ENCODE measurements at regions not wholly inside any gene's neighbourhood (a gene's known extent, or its start where the extent isn't known, plus 50 kb on each side); places are given as distances from the start of the nearest gene placed in this dataset.
A peak's percentile ranks its signal among the peaks of the same experiment; 100 is the strongest.

- no peak for DNase-seq
- no peak for ATAC-seq
- intact Hi-C loops (cut with DNase I): no loop called here
These were observed 336.5 kb upstream of the ADGRL2 start for GRCh38 chr1:81463936-81464837.

GRCh38 chr1:81459043-81459442, 341.7 kb upstream of the ADGRL2 start:
- peak in 1 of 2 donors; percentile 53 for ATAC-seq
- intact Hi-C loops (cut with DNase I): no loop called here
- DNase-seq: no peak

DNA sequence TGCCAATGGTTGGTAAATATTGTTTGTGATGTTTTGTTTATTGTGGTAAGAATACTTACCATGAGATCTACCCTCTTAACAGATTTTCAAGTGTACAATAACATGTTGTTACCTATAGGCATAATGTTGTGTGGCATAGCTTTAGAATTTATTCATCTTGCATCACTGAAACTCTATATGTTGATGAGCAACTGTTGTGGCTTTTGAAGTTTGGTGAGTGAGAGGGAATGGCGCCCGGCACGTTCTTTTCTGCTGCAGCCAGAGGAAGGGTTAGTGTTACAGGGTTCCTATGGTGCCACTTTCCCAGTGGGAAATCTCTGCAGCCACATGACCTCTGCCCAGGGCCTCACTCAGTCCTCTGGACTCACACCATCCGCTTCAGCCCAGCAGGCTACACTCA, 342.5 kb upstream of the ADGRL2 start:
- DNase-seq: no peak
- ATAC-seq: no peak
- intact Hi-C loops (cut with DNase I): no loop called here

- no peak for DNase-seq
- intact Hi-C loops (cut with DNase I): no loop called here
- no peak for ATAC-seq
These were observed 345.3 kb upstream of the ADGRL2 start for GRCh38 chr1:81455481-81455880.

DNA sequence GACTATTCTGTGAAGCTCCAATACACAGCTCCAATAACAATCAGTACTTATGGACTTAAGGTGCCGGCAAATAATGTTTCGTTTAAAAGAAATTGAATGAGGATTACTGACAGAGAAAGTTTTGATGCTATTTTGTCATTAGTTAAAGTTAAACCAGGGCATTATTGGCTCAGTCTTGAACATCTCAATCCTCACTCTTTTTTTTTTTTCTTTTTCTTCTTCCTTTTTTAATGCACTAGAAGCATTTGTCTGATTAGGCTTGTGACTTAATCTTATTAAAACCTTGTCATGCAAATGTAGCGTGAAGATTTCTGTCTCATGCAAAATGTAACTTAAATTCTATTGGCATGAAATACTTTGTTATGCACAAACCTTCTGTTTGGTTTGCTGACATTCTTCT, 346.8 kb upstream of the ADGRL2 start:
- intact Hi-C loops (cut with DNase I): no loop called here
- no peak for DNase-seq
- no peak for ATAC-seq

DNA sequence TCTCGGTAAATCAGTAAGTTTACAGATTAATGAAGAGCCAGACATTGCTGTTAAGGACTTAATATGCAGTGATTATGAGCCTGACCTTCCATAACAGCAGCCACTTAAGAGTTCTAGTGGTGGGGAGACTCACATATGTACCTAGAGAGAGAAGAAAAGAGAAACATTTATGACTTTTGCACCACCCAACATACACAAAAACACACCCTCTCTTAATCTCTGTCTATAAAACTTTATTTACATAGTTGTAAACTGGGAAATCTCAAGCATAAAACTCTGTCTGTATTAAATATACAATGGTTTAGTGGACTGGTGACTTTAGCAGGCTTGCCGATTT, 347.4 kb upstream of the ADGRL2 start:
- intact Hi-C loops (cut with DNase I): no loop called here
- no peak for DNase-seq
- ATAC-seq: no peak

DNA sequence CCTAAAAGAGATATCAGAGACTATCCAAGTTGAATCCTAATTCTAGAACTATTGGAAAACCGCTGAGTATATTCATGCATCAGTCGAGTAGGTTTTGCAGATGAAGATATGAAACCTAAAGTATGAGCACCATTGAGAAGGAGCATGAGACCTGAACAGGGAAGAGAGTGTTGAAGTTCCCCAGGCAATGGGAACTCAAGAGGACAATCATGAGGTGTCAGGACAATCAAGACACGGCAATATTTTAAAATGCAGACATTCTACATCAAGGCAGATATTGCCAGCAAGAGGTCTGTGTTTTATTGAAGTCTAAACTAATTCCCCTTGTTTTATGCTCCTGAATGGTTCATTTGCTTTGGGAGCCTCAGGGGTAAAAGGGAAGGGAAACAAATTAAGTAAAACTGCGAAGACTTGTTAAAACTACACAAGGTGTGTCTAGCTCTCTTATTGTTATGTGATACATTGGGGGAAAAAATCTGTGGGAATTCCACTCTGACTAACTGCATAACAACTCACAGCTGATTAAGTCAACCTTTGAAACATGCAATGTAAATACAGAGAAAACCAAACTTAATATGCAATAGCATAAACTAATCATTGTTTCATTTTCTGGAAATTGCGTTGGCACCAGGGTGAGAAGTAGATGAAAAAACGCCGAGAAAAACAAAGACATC, 347.9 kb upstream of the ADGRL2 start:
- intact Hi-C loops (cut with DNase I): no loop called here

DNA sequence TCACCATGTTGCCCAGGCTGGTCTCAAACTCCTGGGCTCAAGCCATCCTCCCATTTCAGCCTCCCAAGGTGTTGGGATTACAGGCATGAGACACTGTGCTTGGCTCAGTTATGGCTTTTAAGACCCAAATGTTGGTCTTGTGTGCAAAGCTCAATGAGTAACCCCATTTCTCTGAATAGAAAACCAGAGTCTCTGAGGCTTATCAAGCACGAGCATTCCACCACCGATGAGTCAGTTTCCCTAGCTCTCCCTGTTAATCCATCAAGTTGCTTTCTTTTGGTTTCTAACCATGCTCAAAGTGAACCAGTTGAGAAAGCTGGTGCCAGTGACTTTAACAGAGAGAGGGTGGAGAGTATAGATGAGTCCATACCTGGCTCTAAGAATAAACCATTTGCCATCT, 350.9 kb upstream of the ADGRL2 start:
- DNase-seq (no peak), ATAC-seq (no peak)
- intact Hi-C loops (cut with DNase I): no loop called here

More for the DNA sequence above, 347.9 kb upstream of the ADGRL2 start:
- ATAC-seq (no peak), DNase-seq (no peak)

- DNase-seq: peak; percentile 33
- ATAC-seq: peak; percentile 54 to 59
- intact Hi-C loops (cut with DNase I): no loop called here
These were observed 354.6 kb upstream of the ADGRL2 start for GRCh38 chr1:81446000-81446669.

DNA sequence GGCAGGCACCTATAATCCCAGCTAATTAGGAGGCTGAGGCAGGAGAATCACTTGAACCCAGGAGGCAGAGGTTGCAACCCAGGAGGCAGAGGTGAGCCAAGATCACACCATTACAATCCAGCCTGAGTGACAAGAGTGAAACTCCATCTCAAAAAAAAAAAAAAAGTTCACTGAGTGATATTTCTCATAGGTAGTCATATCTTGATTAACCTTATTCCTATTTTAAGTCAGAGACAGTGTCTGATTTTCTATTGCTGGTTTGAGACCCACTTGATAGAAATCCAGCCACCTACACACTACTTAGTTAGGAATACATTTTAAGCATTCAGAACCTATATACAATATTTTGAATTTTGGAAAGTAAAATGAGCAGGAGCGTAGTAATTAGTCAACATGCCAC, 357.4 kb upstream of the ADGRL2 start:
- intact Hi-C loops (cut with DNase I): no loop called here
- ATAC-seq: no peak
- no peak for DNase-seq

GRCh38 chr1:81439046-81439823, 361.5 kb upstream of the ADGRL2 start:
- intact Hi-C loops (cut with DNase I): no loop called here
- no peak for DNase-seq
- no peak for ATAC-seq

- intact Hi-C loops (cut with DNase I): no loop called here
- DNase-seq: no peak
- no peak for ATAC-seq
These were observed 363.1 kb upstream of the ADGRL2 start for GRCh38 chr1:81437649-81438048.

GRCh38 chr1:81437213-81437612, 363.5 kb upstream of the ADGRL2 start:
- intact Hi-C loops (cut with DNase I): no loop called here
- no peak for ATAC-seq

GRCh38 chr1:81435175-81435574, 365.6 kb upstream of the ADGRL2 start:
- ATAC-seq: no peak
- no peak for DNase-seq
- intact Hi-C loops (cut with DNase I): no loop called here

More at GRCh38 chr1:81437213-81437612, 363.5 kb upstream of the ADGRL2 start:
- DNase-seq: no peak

GRCh38 chr1:81433676-81434075, 367.1 kb upstream of the ADGRL2 start:
- intact Hi-C loops (cut with DNase I): no loop called here
- ATAC-seq: no peak

GRCh38 chr1:81432654-81433109, 368.1 kb upstream of the ADGRL2 start:
- intact Hi-C loops (cut with DNase I): no loop called here
- no peak for ATAC-seq
- no peak for DNase-seq

More at GRCh38 chr1:81433676-81434075, 367.1 kb upstream of the ADGRL2 start:
- no peak for DNase-seq

- ATAC-seq (no peak), DNase-seq (no peak)
- intact Hi-C loops (cut with DNase I): no loop called here
These were observed 368.7 kb upstream of the ADGRL2 start for GRCh38 chr1:81432059-81432458.

DNA sequence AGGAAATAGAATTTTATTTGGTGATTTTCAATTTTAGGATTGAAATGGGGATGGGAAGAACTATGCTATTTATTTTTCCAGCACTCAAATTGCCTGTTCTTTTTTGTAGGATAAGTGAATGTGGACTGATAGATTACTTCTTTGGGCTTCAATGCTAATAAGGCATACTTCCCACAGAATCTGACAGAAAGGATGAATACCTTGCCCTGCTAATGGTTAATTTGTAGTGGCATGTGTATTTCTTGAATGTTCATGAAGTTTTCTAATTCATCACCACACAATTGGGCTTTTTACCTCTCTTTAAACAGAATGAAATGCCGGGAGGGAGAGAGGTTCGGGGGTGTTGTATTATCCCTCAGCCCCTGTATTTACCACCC, 369.1 kb upstream of the ADGRL2 start:
- DNase-seq (no peak), ATAC-seq (no peak)
- intact Hi-C loops (cut with DNase I): no loop called here

- ATAC-seq (peak; percentile 15 to 38), DNase-seq (no peak)
- intact Hi-C loops (cut with DNase I): no loop called here
These were observed 369.6 kb upstream of the ADGRL2 start for GRCh38 chr1:81430955-81431623.

All from left cardiac atrium (tissue), 4 donors.